K562 (cell line): ENCODE measurements at regions not wholly inside any gene's neighbourhood (a gene's known extent, or its start where the extent isn't known, plus 50 kb on each side); places are given as distances from the start of the nearest gene placed in this dataset.

Experiments used
- ATF3 ChIP-seq, 2 experiments: fragments of 450-650 bp in 1 of 2; sonication (generic) in 1 of 2; formaldehyde crosslinking in 1 of 2; IDR thresholded peaks in 1 of 2; conservative IDR thresholded peaks in 1 of 2; 2 replicates each; pipeline versions ENCODE4 v1.6.1 to v1.8.1; 2016 to 2023; ENCODE audit warnings: mild to moderate bottlenecking in 2 of 2, moderate library complexity in 2 of 2, inconsistent platforms in 1 of 2, missing genetic modification reagents in 1 of 2
- CUX1 ChIP-seq: fragments of 200-800 bp; sonication (Bioruptor generic); IDR thresholded peaks from 2 replicates; pipeline ENCODE4 v1.6.1; 2016; ENCODE audit warnings: missing genetic modification characterization, missing compliant biosample characterization
- EHMT2 ChIP-seq: fragments of 450-650 bp; IDR thresholded peaks from 2 replicates; pipeline ENCODE4 v1.6.1; 2018; ENCODE audit warnings: antibody characterized with exemption
- ELF4 ChIP-seq: fragments of 450-650 bp; formaldehyde crosslinking; IDR thresholded peaks from 2 replicates; pipeline ENCODE4 v1.4.0; 2022; ENCODE audit warnings: missing genetic modification characterization
- GTF2F1 ChIP-seq: IDR thresholded peaks from 2 replicates; pipeline ENCODE4 v1.6.1; 2011; ENCODE audit warnings: low read depth, low read length, improper control_type of control experiment
- GTF3C2 ChIP-seq: IDR thresholded peaks from 3 replicates; pipeline ENCODE4 v1.6.1; 2011; ENCODE audit warnings: borderline replicate concordance, mild to moderate bottlenecking, moderate library complexity; ENCODE audit not compliant: insufficient read length; ENCODE audit errors: extremely low read depth
- KAT7 ChIP-seq: sonication (generic); formaldehyde crosslinking; IDR thresholded peaks from 2 replicates; pipeline ENCODE4 v1.8.0; 2022; ENCODE audit warnings: missing genetic modification reagents, mild to moderate bottlenecking, borderline replicate concordance
- LCOR ChIP-seq: sonication (generic); formaldehyde crosslinking; IDR thresholded peaks from 2 replicates; pipeline ENCODE4 v1.8.0; 2022; ENCODE audit warnings: mild to moderate bottlenecking, missing genetic modification reagents
- MTF1 ChIP-seq: fragments of 250-450 bp; sonication (Bioruptor Pico); IDR thresholded peaks from 2 replicates; pipeline ENCODE4 v1.9.0; 2021; ENCODE audit warnings: moderate library complexity, mild to moderate bottlenecking, inconsistent platforms, borderline replicate concordance
- PCBP2 ChIP-seq: fragments of 200-400 bp; formaldehyde crosslinking; IDR thresholded peaks from 2 replicates; pipeline ENCODE4 v1.6.1; 2018; ENCODE audit warnings: low read length, low read depth, mild to moderate bottlenecking, moderate library complexity; ENCODE audit not compliant: poor library complexity, severe bottlenecking
- RBM15 ChIP-seq: fragments of 200-400 bp; formaldehyde crosslinking; IDR thresholded peaks from 2 replicates; pipeline ENCODE4 v1.6.1; 2018; ENCODE audit warnings: mild to moderate bottlenecking, low read length, moderate library complexity; ENCODE audit not compliant: insufficient read depth
- SMAD4 ChIP-seq: fragments of 250-450 bp; sonication (Bioruptor Pico); conservative IDR thresholded peaks from 2 replicates; pipeline ENCODE4 v1.8.0; 2021; ENCODE audit warnings: inconsistent platforms, mild to moderate bottlenecking, moderate library complexity
- ZBTB7A ChIP-seq: IDR thresholded peaks from 2 replicates; pipeline ENCODE4 v1.6.1; 2011; ENCODE audit warnings: low read depth, mild to moderate bottlenecking, low read length, moderate library complexity, borderline replicate concordance; ENCODE audit not compliant: control insufficient read depth
- ZNF184 ChIP-seq: sonication (generic); formaldehyde crosslinking; IDR thresholded peaks from 2 replicates; pipeline ENCODE4 v1.5.0; 2020; ENCODE audit warnings: missing genetic modification reagents
- ZNF3 ChIP-seq: fragments of 250-450 bp; sonication (Bioruptor Pico); IDR thresholded peaks from 2 replicates; pipeline ENCODE4 v1.5.0; 2021; ENCODE audit warnings: mild to moderate bottlenecking, moderate library complexity
- ZNF639 ChIP-seq, 2 experiments: fragments of 200-800 bp in 1 of 2; sonication (Bioruptor generic) in 1 of 2; sonication (generic) in 1 of 2; formaldehyde crosslinking in 1 of 2; IDR thresholded peaks in 1 of 2; conservative IDR thresholded peaks in 1 of 2; 2 replicates each; pipeline versions ENCODE4 v1.5.0 to v1.6.1; 2016 to 2020; ENCODE audit warnings: missing compliant biosample characterization in 1 of 2, missing genetic modification characterization in 1 of 2, missing genetic modification reagents in 1 of 2

GRCh38 chr21:35106246-35106835, 57.2 kb upstream of the RUNX1 start (continued):
- peak; percentile 35; the same call in 1 of the 2 replicates for TF ChIP-seq ATF3 (IDR thresholded peaks at IDR 0.05)
- TF ChIP-seq ATF3 (CRISPR knock-in tag; conservative IDR thresholded peaks at IDR 0.05): no peak; the same call in 1 of the 2 replicates
- no peak for TF ChIP-seq CUX1 (CRISPR knock-in tag)
- TF ChIP-seq ZNF184 (CRISPR knock-in tag): no peak
- TF ChIP-seq ZBTB7A: no peak
- no peak for TF ChIP-seq RBM15
- no peak for TF ChIP-seq ELF4 (CRISPR knock-in tag)
- TF ChIP-seq PCBP2: no peak
- TF ChIP-seq ZNF639 (CRISPR knock-in tag; conservative IDR thresholded peaks at IDR 0.05 in 1 of 2, IDR thresholded peaks at IDR 0.05 in 1 of 2): peak in 1 of 2 experiments; percentile 85; a peak in 2 of 4 replicates
- no peak for TF ChIP-seq GTF2F1
- no peak for TF ChIP-seq ZNF3 (CRISPR knock-in tag)
- TF ChIP-seq LCOR (CRISPR knock-in tag): no peak; the same call in 1 of the 2 replicates
- peak; percentile 83 for TF ChIP-seq EHMT2
- TF ChIP-seq MTF1 (CRISPR knock-in tag): no peak
- peak; percentile 95 for TF ChIP-seq SMAD4 (CRISPR knock-in tag)
- no peak for TF ChIP-seq KAT7 (CRISPR knock-in tag)
- no peak for TF ChIP-seq GTF3C2
